GM12878 (cell line): ENCODE measurements at regions not wholly inside any gene's neighbourhood (a gene's known extent, or its start where the extent isn't known, plus 50 kb on each side); places are given as distances from the start of the nearest gene placed in this dataset.

ENCODE experiments used
- ATAC-seq: fragments of 200-7000 bp; cut with Tn5 transposase; 3 replicates; pipeline ENCODE4 v1.9.1; 2020; ENCODE audit warnings: mild to moderate bottlenecking, moderate library complexity
- BruUV-seq: library from RNA; stranded (reverse); fragments of 400-500 nt; replicated peaks from 2 replicates; lab custom pipeline; 2021; lab: Mats Ljungman, UMichigan
- CTCF ChIA-PET: fragments of 300-600 bp; sonication (Branson Sonifier 250); formaldehyde crosslinking; extraction: SDS; loops from one replicate; lab custom pipeline; 2021; ENCODE audit warnings: inconsistent platforms; lab: Yijun Ruan, JAX
- POLR2A ChIA-PET: fragments of 350-600 bp; formaldehyde crosslinking; extraction: SDS; loops from one replicate; lab custom pipeline; 2021; ENCODE audit warnings: inconsistent platforms; lab: Charles Lee
- RAD21 ChIA-PET: fragments of 300-600 bp; sonication (Branson Sonifier 250); formaldehyde crosslinking; loops from one replicate; lab custom pipeline; 2023; ENCODE audit warnings: antibody characterized with exemption; ENCODE audit not compliant: unreplicated experiment; lab: Charles Lee
- SMC1A ChIA-PET: fragments of 300-600 bp; sonication (Branson Sonifier 250); formaldehyde crosslinking; loops from one replicate; lab custom pipeline; 2023; ENCODE audit not compliant: unreplicated experiment, uncharacterized antibody; lab: Charles Lee
- DNase-seq: peaks from one replicate; pipeline ENCODE4 v3.0.0-alpha.2; 2011; ENCODE audit warnings: low read depth, low spot score
- FAIRE-seq: peaks from 3 replicates; lab custom pipeline; 2011; peaks lifted over from hg19 to GRCh38; lab: Jason Lieb, UNC
- H2AFZ ChIP-seq: 2 replicates; pipeline ENCODE4 v1.6.0; 2011; ENCODE audit warnings: low read depth, low read length, control low read depth; ENCODE audit not compliant: control insufficient read depth
- H3K27ac ChIP-seq: 2 replicates; pipeline ENCODE4 v1.5.1; 2011; ENCODE audit warnings: control low read depth; ENCODE audit not compliant: control insufficient read depth, insufficient read depth
- H3K27me3 ChIP-seq, 2 experiments: replicated peaks in 1 of 2; 2 replicates each; pipeline versions ENCODE4 v1.6.0 to v1.6.1; 2011; ENCODE audit warnings: low read length in 1 of 2; ENCODE audit not compliant: control insufficient read depth in 2 of 2, insufficient read depth in 2 of 2
- H3K36me3 ChIP-seq, 2 experiments: 2 replicates each; pipeline ENCODE4 v1.5.1; 2011; ENCODE audit warnings: low read length in 1 of 2; ENCODE audit not compliant: control insufficient read depth in 2 of 2, insufficient read depth in 2 of 2
- H3K4me1 ChIP-seq: 2 replicates; pipeline ENCODE4 v1.6.1; 2011; ENCODE audit warnings: mild to moderate bottlenecking, low read length, moderate library complexity, mixed read lengths; ENCODE audit not compliant: control insufficient read depth, insufficient read depth
- H3K4me2 ChIP-seq: 2 replicates; pipeline ENCODE4 v1.6.0; 2011; ENCODE audit warnings: control low read depth; ENCODE audit not compliant: control insufficient read depth, insufficient read depth
- H3K4me3 ChIP-seq: fragments of 200-600 bp; sonication (generic); 2 replicates; pipeline ENCODE4 v1.5.1; 2016
- H3K79me2 ChIP-seq: 2 replicates; pipeline ENCODE4 v1.6.0; 2011; ENCODE audit warnings: low read length; ENCODE audit not compliant: control insufficient read depth, insufficient read depth
- H3K9ac ChIP-seq: 2 replicates; pipeline ENCODE4 v1.8.0; 2011; ENCODE audit warnings: low read length, control low read depth, mixed read lengths; ENCODE audit not compliant: control insufficient read depth, insufficient read depth
- H3K9me3 ChIP-seq: replicated peaks from 3 replicates; pipeline ENCODE4 v1.5.1; 2011; ENCODE audit warnings: mild to moderate bottlenecking, low read length; ENCODE audit not compliant: control insufficient read depth, insufficient read depth
- H4K20me1 ChIP-seq: 2 replicates; pipeline ENCODE4 v1.6.0; 2011; ENCODE audit not compliant: control insufficient read depth, insufficient read depth
- CBX3 ChIP-seq: fragments of 200-600 bp; sonication (generic); IDR thresholded peaks from 2 replicates; pipeline ENCODE4 v1.6.1; 2016; ENCODE audit warnings: low read depth, borderline replicate concordance
- CREB1 ChIP-seq: IDR thresholded peaks from 2 replicates; pipeline ENCODE4 v1.6.1; 2012; ENCODE audit warnings: low read depth, mild to moderate bottlenecking, inconsistent platforms
- NFYB ChIP-seq: IDR thresholded peaks from 2 replicates; pipeline ENCODE4 v1.6.1; 2011; ENCODE audit warnings: low read depth, mild to moderate bottlenecking, low read length, improper control_type of control experiment, moderate library complexity; ENCODE audit not compliant: insufficient read depth
- POLR2A ChIP-seq: IDR thresholded peaks from 2 replicates; pipeline ENCODE4 v1.6.1; 2011; ENCODE audit warnings: low read depth, mild to moderate bottlenecking, low read length
- RAD51 ChIP-seq: fragments of 450-650 bp; IDR thresholded peaks from 2 replicates; pipeline ENCODE4 v1.6.1; 2016; ENCODE audit warnings: moderate library complexity, mild to moderate bottlenecking, inconsistent platforms
- RB1 ChIP-seq: fragments of 450-650 bp; formaldehyde crosslinking; IDR thresholded peaks from 2 replicates; pipeline ENCODE4 v1.6.1; 2017; ENCODE audit warnings: mild to moderate bottlenecking, borderline replicate concordance
- SP1 ChIP-seq: IDR thresholded peaks from one replicate; pipeline ENCODE4 v1.6.1; 2011; ENCODE audit warnings: low read depth, low read length
- STAT1 ChIP-seq: fragments of 450-650 bp; conservative IDR thresholded peaks from 2 replicates; pipeline ENCODE4 v1.6.1; 2014; ENCODE audit warnings: antibody characterized with exemption, mild to moderate bottlenecking
- TARDBP ChIP-seq: IDR thresholded peaks from 2 replicates; pipeline ENCODE4 v1.6.1; 2016; ENCODE audit warnings: borderline replicate concordance
- ZNF207 ChIP-seq: fragments of 450-650 bp; IDR thresholded peaks from 2 replicates; pipeline ENCODE4 v1.6.1; 2014; ENCODE audit warnings: antibody characterized with exemption, mild to moderate bottlenecking, borderline replicate concordance
- WGBS: methylation state at CpG from one replicate; pipeline ENCODE4 v1.1.6; 2016; ENCODE audit warnings: low lambda C conversion rate; ENCODE audit not compliant: insufficient replicate concordance, insufficient coverage; ENCODE audit errors: missing lambda C conversion rate; 5-methylcytosine and 5-hydroxymethylcytosine counted together
- in situ Hi-C: fragments of 300-500 bp; cut with MboI; formaldehyde crosslinking; loops from 9 replicates; pipeline ENCODE4 v1.14.3; 2018; ENCODE audit warnings: mixed read lengths
- intact Hi-C: fragments of 100-400 bp; cut with micrococcal nuclease; formaldehyde crosslinking; loops from one replicate; pipeline ENCODE4 v1.14.2; 2022; ENCODE audit not compliant: unreplicated experiment

DNA sequence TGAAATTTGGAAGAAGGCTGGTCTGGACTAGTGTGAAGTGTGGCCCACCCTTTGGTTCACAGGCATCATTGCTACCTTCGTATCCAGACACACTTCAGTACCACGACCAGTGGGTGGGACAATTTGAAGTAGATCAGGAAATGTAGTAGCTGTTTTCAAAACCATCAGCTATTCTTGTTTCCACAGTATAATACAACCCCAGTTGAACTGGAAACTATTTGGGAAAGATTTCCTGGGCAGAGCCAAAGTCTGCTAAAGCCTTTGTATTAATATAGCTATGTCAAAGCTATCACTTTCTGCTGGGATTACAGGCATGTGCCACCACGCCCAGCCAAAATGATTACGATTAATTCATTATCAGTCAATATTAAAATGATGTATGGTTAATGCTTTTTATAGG, 298.8 kb upstream of the RASGRP1 start:
- H3K9ac ChIP-seq: no peak overlapping the region
- TF ChIP-seq POLR2A (no peak), TARDBP (no peak), SP1 (no peak), NFYB (no peak), RAD51 (no peak), ZNF207 (no peak), CREB1 (no peak), CBX3 (no peak), RB1 (no peak), STAT1 (no peak)
- H4K20me1 ChIP-seq: no peaks in the 10 kb centered on the region
- H3K79me2 ChIP-seq: no peaks in the 10 kb centered on the region
- no peak overlapping the region for H3K4me2 ChIP-seq
- no TSS peak for BruUV-seq
- no peaks in the 10 kb centered on the region; a peak in 1 of 4 replicates for H3K27me3 ChIP-seq
- no peaks in the 10 kb centered on the region for H3K4me1 ChIP-seq
- RAD21 ChIA-PET: interaction anchor here (1.6 kb wide), 1 partner anchor 156 kb away, joined by 7 read pairs; no protein-coding TSS in a partner anchor
- ATAC-seq (no peak), DNase-seq (no peak), FAIRE-seq (no peak)
- intact Hi-C loops (no loop called here), in situ Hi-C loops (no loop called here)
- WGBS: 23% methylated on average over 4 of the region's 4 CpGs
- no peaks in the 10 kb centered on the region for H3K9me3 ChIP-seq
- no peak overlapping the region for H2AFZ ChIP-seq
- H3K36me3 ChIP-seq: no peaks in the 10 kb centered on the region
- CTCF ChIA-PET: interaction anchor here (0.9 to 1.9 kb wide), 7 partner anchors 10 to 423 kb away, joined by 3 to 7 read pairs (median 3); no protein-coding TSS in a partner anchor
- no peak overlapping the region for H3K4me3 ChIP-seq
- no peak overlapping the region for H3K27ac ChIP-seq
- SMC1A ChIA-PET: interaction anchor here (0.6 to 1.4 kb wide), 6 partner anchors 8 to 422 kb away, joined by 3 to 4 read pairs (median 3); no protein-coding TSS in a partner anchor
- POLR2A ChIA-PET: no interaction called here
